Glomerular visceral epithelial cell (primary cell): ENCODE measurements at regions not wholly inside any gene's neighbourhood (a gene's known extent, or its start where the extent isn't known, plus 50 kb on each side); places are given as distances from the start of the nearest gene placed in this dataset.

Experiments used
- DNase-seq: peaks from one replicate; pipeline ENCODE4 v3.0.0-alpha.2; 2016; ENCODE audit errors: extremely low spot score

DNA sequence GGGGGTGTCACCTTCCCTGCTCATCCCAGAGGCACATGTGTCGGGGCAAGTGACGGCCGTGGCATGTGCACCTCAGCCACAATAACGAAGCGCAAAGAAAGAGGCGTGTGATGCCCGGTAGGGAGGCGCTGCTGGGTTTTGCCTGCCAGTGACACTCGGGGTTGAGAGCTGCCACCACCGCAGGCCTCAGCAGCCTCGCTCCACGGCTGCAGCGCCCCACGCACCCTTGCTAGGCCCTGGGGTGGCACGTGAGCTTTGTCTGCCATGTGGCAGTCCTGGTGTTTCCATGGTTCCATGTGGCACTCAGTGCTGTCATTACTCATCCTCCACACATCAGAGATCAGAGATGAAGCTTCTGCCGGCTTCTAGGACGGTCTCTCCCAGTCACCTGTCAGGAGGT is 136.0 kb upstream of the AGAP1 start:
- no peak for DNase-seq

DNA sequence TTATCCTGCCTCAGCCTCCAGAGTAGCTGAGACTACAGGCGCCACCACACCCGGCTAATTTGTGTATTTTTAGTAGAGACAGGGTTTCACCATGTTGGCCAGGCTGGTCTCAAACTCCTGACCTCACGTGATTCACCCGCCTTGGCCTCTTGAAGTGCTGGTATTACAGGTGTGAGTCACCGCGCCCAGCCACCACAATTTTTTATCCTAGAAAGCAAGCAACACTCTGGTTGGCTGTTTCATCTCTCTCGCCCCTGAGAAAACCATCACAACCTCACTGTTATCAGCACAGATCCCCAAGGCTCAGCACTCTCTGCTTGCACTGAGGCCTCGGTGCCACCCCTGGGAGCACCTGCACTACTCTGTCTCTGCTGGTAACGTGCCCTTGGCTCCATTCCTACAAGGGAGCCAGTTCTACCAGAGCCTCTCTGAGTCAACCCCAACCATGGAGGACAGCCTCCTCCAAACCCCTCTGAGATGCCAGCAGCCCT is 134.8 kb upstream of the AGAP1 start:
- peak; percentile 68 for DNase-seq

DNA sequence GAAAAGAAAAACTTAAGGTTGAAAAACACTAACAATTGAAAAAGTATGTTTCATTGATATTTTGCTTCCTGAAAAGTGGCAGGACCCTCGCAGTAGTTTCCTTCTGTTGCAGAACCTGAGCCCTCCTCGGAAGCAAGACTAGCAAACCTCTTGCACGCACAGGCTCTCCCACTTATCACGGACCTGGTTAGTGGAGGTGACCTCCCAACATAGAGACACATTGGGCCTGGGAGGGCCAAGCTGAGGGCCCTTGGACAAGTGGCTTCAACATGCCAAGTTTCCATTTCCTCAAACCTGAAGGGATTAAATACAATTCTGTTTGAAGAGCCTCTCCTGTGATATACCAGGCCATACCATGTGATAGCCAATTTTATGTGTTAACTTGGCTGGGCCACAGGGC is 133.4 kb upstream of the AGAP1 start:
- no peak for DNase-seq

DNA sequence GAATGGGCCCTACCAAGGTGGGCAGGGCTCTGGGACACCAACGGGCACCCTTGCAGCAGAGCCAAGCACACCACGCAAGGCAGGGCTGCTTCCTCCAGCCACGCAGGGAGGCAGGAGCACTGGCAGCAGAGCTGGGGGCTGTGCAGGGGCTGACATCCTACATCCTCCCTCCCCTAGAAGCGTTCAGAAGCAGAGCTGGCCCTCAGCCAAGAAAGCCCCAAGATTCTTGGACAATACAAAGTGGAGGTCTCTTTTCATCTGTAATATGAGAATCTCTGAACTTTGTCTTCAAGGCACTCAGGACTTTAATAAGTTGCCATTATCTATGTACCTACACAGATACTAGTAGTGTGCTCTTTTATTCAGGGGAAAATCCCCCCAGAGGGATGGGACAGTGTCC is 128.1 kb upstream of the AGAP1 start:
- no peak for DNase-seq

DNA sequence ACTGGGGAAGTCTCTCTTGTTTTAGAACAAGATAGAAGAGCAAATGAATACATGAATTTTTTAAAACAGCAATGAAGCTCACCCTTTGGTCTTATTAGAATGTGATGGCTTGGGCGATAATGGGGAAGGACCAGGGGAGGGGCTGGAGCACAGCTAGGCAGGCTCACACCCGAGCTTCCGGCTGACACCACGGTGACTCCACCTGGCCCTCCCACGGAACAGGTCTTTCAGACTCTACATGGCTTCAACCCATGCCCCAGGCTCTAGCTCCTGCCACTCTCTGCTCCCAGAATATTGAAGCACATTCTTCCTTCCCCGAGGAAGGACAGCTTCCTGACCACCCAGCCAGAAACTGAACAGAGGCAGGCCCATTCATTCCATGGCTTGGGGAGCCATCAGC is 127.5 kb upstream of the AGAP1 start:
- DNase-seq = no peak

DNA sequence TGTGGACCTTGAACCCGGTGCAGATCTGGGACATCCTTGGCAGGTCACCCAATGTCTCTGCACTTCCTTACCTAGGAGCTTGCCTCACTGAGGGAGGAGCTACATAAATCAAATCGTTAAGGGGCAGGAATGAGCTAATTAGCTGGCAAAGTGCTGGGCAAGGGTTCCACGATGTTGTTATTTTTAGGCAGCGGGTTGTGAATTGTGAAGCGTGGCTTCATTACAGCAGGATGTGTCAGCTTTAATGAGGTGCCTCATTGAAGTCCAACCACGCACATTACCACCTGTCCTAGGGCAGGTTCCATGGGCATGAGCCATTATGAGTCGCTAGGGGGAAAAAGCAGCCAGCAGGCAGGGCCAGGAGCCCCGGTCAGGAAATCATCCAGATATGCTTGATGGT is 127.0 kb upstream of the AGAP1 start:
- DNase-seq = no peak

DNA sequence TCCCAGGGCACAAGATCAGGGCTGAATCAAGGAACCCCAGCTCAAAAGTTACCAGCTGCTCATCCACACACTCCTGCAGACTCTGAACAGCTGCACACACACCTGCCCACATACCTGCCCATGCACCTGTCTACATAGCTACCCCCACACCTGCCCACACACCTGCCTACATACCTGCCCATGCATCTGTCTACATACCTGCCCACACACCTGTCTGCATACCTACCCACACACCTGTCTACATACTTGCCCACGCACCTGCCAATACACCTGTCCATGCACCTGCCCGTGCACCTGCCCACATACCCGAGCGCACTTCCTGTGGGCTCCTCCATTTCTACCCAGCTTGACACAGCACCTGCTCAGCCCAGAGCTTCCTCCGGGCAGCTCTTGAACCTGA is 122.8 kb upstream of the AGAP1 start:
- DNase-seq = no peak

DNA sequence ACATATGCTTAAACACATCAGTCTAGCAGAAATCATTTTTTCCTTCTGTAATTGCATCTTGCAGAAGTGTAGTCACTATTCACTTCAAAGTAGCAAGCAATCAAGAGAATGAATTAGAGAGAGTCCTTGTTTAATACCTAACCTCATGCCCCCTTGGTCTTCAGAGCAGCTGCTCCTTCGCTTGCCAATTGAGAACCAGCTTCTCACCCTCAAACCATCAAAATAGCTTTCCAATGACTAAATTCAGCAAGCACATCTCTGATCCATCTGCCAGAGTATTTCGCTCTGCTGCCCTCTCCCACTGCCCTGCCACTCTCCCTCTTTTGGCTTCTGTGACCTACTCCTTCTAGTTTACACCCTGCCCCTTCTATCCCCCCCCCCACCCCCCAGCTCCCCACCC is 120.7 kb upstream of the AGAP1 start:
- DNase-seq = peak; percentile 23

DNA sequence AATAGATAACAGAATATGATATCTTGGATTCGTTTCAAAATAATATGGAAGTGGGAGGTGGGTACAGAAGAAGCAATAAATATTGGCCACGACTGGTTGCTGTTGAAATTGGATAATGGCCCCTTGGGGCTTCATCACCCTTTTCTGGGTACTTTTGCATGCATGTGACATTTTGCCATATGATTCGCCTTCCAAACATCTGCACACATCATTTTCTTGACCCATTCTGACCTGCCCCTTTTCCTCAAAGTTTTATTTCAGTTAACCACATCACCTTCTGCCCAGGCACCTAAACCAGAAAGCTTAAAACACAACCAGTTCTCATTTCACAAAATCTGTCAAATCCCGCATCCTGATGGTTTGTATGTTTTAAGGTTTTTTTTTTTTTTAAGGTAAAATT is 116.7 kb upstream of the AGAP1 start:
- DNase-seq = no peak

DNA sequence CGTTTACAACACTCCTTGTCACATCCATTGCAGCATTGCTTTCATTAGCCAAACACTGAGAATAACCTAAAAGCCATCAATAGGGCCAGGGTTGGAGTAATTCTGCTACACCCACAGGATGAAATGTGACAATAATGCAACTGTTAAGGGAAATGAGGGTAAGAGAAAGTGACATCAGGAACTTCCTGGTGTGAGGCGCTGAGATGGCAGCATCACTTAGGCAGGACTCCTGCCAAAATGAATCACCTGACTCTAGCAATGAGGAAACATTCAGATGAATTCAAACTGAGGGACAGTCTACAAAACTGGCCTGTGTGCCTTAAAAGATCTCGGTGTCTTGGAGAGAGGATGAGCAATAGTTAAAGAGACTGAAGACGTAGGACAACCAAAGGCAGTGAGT is 115.6 kb upstream of the AGAP1 start:
- DNase-seq = no peak

DNA sequence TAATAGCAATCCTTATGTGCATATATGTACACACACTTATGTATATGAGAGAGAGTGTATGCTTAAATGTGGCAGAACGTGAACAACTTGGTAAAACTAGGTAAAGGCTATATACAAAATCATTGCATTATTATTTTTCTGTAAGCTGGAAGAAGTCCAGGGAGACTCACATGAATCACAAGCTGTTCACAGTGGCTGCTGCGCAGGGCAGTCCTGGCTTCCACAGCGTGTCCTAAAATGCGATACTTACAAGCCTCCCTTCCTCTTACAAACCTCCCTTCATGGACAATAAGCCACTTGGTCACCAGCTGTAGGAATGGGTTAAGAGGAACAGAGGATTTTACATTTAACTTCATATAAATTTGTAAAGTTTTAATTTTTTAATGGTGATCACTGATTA is 114.9 kb upstream of the AGAP1 start:
- no peak for DNase-seq

DNA sequence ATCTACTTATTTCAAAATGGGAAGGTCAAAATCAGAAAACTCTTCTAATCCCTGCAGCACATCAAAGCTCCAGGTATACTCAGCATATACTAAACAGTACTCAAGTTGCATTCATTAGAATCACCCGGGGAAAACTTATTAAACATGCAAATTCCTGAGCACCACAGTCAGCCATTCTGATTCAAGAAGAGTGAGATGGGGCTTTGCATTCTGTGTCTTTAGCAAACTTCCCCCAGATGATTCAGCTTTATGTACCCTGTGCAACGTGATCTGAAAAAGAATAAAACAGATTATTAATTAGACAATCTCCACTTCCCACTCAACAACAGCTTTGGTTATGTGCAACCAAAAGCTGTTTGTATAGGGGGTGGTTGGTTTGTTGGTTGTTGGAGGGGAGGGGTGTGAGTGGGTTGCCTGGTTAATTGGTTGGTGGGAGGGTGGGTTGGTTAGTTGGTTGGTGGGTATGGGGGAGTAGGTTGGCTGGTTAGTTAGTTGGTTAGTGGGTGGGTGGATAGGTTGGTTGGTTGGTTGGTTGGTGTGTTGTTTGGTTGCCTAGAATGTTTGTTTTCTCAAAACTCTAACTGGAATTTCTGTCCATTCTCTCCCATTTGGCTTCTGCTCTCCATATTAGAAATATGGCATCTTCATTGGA is 112.5 kb upstream of the AGAP1 start:
- DNase-seq = no peak

DNA sequence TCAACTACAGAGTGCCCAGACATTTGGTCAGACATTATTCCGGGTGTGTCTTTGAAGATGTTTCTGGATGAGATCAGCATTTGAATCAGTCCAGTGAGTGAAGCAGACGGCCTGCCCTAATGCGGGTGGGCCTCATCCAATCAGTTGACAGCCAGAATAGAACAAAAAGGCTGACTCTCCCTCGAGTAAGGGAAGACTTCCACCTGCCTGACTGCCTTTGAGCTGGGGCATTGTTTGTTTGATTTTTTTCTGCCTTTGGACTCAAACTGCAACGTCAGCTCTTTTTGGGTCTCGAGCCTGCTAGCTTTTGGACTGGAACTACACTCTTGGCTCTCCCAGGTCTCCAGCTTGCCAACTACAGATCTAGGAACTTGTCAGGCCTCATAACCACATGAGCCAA is 111.7 kb upstream of the AGAP1 start:
- no peak for DNase-seq

DNA sequence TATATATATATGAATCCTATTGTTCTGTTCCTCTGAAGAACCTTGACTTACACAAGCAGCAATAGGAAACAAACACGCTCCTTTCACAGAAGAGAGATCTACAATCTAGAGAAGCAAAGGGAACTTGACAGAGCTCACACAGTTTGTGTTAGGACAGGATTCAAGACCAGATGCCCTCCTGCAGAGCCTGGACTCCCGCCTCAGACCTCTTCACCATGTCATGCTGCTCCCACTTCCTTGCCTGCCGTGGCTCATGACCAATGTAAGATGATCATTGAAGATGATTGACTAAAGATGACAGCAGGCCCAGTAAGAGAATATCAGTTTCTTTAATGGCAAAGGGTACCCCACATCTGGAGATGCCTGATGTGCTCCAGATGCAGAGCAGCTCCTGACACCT is 111.2 kb upstream of the AGAP1 start:
- no peak for DNase-seq

DNA sequence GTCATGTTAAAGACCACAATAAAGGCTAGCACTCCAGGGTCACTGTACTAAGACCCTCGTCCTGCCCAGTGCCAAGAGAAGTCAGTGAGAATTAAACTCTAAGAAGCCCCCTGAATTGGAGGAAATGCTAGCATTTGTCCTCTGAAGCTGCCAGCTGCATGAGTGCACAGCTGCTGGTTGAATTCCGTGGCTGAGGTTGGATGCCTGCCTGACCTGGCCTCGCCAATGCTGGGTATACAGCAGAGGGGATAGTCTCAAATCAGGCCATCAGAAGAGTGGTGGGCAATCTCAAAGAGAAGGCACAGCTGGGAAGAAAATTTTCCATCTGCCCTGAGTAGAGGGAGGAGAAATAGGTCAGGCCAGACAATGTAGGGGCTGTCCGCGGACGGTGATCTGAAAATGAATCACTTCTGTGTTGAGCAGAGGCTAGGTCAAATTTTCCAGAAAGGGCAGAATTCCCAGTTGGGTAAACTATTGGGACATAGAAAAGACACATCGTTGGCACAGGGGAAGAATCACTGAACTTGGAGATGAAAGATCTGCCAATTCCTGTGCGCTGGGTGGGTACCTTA is 110.5 kb upstream of the AGAP1 start:
- DNase-seq = no peak

DNA sequence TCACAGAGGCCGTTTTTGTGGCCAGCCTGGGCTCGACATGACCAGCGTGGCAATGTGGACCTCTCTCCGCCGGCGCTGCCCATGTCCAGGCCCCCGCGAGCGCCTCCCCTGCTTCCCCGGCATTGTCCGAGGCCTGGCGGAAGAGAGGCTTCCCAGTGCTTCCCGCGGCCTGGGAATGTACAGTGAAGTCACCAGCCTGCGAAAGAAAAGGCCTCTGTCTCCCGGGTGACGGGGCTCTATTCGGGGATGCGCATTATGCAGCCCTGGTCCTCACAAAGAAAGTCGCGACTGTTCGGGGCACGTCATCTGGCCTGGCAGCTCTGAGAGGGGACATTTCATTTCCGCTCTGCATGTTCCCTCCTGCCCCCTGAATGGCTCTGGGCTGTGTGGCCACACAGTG is 109.2 kb upstream of the AGAP1 start:
- no peak for DNase-seq

DNA sequence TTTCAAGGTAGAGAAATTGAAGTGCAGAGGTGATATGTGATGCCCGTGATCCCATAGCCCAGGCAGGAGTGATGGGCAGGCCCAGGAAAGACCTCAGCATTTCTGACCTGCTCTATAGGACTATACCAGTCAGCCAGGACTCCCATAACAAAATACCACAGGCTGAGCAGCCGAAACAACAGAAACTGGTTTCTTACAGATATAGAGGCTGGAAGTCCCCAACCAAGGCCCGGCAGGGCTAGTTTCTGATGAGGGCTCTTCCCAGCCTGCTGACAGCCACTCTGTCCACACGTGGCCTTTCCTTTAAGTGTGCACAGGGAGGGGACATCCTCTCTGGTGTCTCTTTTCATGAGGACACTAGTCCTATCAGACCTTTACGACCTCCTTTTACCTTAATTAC is 104.2 kb upstream of the AGAP1 start:
- DNase-seq = no peak

DNA sequence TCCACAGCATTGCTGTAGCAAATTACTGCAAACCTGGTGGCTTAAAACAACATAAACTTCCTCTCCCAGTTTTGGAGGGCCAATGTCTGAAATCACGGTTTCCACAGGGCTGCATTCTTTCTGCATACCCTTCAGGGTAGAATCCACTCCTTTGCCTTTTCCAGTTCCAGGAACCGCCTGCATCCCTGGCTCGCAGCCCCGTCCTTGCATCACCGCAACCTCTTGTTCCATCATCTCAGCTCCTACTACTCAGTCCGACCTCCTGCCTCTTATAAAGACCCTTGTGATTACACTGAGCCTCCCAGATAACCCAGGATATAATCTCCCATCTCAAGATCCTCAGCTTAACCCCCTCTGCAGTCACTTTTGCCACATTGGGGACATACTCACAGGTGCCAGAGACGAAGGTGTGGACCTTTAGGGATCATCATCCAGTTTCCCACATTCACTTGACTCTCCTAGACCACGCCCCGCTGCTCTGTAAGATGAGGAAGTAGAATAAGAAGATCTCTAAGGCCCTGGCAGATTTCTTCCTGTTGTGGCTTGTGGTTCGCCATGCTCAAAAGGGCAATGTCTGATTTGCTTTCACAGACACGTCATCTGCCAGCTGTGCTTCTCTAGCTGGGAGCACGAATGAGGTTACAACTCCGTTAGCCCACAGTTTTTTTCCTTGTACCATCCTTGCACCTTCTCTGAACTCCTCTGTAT is 103.6 kb upstream of the AGAP1 start:
- peak; percentile 63 for DNase-seq

DNA sequence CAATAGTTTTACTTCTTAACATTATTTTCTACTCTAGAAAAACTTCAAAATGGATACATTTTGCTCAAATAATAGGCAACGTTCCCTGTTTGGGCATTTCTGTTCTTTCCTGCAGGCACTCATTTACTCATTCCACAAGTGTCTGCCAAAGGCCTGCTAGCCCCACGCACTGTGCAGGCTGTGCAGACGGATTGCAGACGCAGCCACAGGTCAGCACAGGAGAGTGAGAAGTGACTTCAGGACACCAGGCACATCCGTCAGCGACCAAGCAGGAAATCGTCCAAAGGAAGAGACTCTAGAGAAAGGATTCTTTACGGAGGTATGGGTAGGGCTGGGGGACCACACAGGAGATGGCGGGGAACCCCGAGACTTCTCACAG is 103.0 kb upstream of the AGAP1 start:
- DNase-seq = no peak

DNA sequence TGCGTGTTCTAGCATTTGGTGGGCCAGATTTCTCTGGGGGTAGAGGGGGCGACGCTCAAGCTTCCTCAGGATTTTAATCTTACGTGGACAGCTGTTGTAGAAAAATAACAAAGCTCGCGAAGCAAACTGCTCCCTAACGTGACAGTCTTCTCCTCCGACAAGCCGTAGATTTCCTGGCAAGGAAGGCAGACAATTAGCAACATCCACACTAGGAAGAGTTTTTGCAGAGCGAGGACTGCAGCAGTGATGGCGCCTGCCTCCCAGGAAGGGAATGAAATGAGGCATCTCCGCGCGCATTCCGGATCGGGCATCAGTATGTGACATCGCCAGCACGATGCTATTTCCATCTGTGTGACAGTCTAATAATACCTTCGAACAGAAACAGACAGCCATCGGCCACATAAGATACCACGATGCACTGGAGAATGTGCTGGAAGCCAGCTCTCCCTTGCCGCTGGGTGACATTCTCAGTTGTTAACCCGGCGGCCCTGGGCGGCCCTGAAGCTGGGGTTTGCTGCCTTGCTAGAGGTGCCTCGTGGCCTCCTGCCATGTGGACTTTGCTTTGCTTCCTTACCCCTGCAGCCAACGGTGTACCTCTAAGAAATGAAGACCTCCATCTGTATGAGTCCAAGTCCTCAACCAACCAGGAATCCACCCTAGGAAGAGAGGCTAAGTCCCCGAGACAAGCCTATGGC is 101.8 kb upstream of the AGAP1 start:
- no peak for DNase-seq

DNA sequence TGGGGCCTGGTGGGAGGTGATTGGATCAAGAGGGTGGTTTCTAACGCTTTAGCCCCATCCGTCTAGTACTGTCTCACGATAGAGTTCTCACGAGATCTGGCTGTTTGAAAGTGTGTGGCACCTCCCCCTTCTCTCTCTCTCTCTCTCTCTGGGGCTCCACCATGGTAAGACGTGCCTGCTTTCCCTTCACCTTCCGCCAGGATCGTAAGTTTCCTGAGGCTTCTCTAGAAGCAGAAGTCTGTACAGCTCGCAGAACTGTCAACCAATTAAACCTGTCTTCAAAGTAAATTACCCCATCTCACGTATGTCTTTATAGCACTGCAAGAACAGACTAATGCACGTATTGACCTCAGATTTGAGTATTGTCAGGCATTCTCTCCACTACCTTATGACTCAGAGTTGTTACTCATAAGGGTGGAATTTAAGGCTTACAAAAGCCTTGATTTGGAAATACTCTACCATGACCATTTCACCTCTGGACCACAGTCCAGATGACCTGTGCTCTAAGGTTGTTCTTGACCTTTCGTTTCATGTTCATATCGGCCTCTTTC is 99.5 kb upstream of the AGAP1 start:
- DNase-seq = peak; percentile 75

DNA sequence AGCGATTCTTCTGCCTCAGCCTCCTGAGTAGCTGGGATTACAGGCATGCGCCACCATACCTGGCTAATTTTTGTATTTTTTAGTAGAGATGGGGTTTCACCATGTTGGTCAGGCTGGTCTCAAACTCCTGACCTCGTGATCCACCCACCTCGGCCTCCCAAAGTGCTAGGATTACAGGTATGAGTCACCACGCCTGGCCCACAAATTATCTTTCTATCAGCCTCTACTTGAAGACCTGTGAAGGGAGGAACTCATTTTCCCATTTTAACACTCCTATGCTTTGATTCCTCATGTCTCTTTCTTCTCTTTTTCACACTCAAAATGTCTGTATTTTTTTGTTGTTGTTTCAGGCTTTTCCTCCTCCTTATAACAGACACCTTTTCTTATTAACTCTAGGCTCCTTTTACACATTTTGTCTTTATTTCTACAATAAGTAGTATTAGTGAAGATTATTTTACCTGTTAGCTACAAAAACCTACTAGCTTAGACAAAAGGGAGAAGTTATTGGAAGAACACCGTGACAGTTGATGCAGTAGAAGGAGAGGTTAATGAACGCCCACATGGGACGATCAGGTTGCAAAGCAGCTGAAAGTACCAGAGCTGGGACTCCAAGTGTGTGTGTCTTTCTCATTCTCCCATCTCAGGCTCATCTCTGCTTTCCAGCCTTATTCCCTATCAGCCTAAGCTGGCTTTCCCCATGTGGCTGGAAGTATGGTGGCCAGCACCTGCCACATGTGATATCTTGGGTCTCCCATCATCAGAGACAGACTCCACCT is 97.6 kb upstream of the AGAP1 start:
- DNase-seq = no peak
